DOHH2 (cell line): ENCODE measurements at regions not wholly inside any gene's neighbourhood (a gene's known extent, or its start where the extent isn't known, plus 50 kb on each side); places are given as distances from the start of the nearest gene placed in this dataset.

Experiments used
- H3F3A ChIP-seq: fragments of 200-600 bp; sonication (generic), shearing (Covaris generic); 2 replicates; pipeline ENCODE4 v1.6.0; 2016; ENCODE audit warnings: antibody characterized with exemption, mild to moderate bottlenecking; ENCODE audit not compliant: control insufficient read depth, insufficient read depth
- H3K27ac ChIP-seq: fragments of 200-600 bp; sonication (generic); 2 replicates; pipeline ENCODE4 v1.5.1; 2014; ENCODE audit warnings: low read depth, mild to moderate bottlenecking, low read length, moderate library complexity
- H3K27me3 ChIP-seq: fragments of 200-600 bp; sonication (generic); 2 replicates; pipeline ENCODE4 v1.6.1; 2014; ENCODE audit warnings: mild to moderate bottlenecking, low read length, mixed read lengths; ENCODE audit not compliant: control insufficient read depth
- H3K36me3 ChIP-seq: fragments of 200-600 bp; sonication (generic); 2 replicates; pipeline ENCODE4 v1.6.1; 2014; ENCODE audit warnings: mild to moderate bottlenecking, low read length, moderate library complexity, mixed read lengths; ENCODE audit not compliant: control insufficient read depth
- H3K4me1 ChIP-seq: fragments of 200-600 bp; sonication (generic); 2 replicates; pipeline ENCODE4 v1.6.1; 2014; ENCODE audit warnings: mild to moderate bottlenecking, low read length, mixed read lengths; ENCODE audit not compliant: control insufficient read depth
- H3K4me2 ChIP-seq: fragments of 200-600 bp; sonication (generic); 2 replicates; pipeline ENCODE4 v1.6.0; 2014; ENCODE audit warnings: mild to moderate bottlenecking, low read length, moderate library complexity
- H3K4me3 ChIP-seq: fragments of 200-600 bp; sonication (generic); 2 replicates; pipeline ENCODE4 v1.5.1; 2014; ENCODE audit warnings: mild to moderate bottlenecking, low read length, mixed read lengths
- H3K79me2 ChIP-seq: fragments of 200-600 bp; sonication (generic); 2 replicates; pipeline ENCODE4 v1.6.1; 2014; ENCODE audit warnings: mild to moderate bottlenecking, low read length, mixed read lengths; ENCODE audit not compliant: control insufficient read depth
- H3K9me2 ChIP-seq: fragments of 200-600 bp; sonication (generic); replicated peaks from 2 replicates; pipeline ENCODE4 v1.6.1; 2014; ENCODE audit warnings: mild to moderate bottlenecking, low read length, mixed read lengths; ENCODE audit not compliant: control insufficient read depth
- H3K9me3 ChIP-seq: fragments of 200-600 bp; sonication (generic); 2 replicates; pipeline ENCODE4 v1.6.1; 2014; ENCODE audit warnings: antibody characterized with exemption, low read length, mixed read lengths; ENCODE audit not compliant: control insufficient read depth, insufficient read depth
- H4K20me1 ChIP-seq: fragments of 200-600 bp; sonication (generic); 2 replicates; pipeline ENCODE4 v1.6.0; 2014; ENCODE audit warnings: low read depth, mild to moderate bottlenecking, antibody characterized with exemption, low read length, moderate library complexity; ENCODE audit not compliant: control insufficient read depth, insufficient read depth
- EZH2phosphoT487 ChIP-seq: fragments of 200-600 bp; sonication (generic); IDR thresholded peaks from 2 replicates; pipeline ENCODE4 v1.6.1; 2017; ENCODE audit warnings: borderline replicate concordance, mild to moderate bottlenecking, antibody characterized with exemption, low read length, moderate library complexity, mixed read lengths
- TF ChIP-seq, protein P1 (sequence below): fragments of 200-600 bp; sonication (generic); IDR thresholded peaks from one replicate; pipeline ENCODE4 v1.5.1; 2014; ENCODE audit warnings: antibody characterized with exemption, mild to moderate bottlenecking, low read depth, low read length; ENCODE audit not compliant: poor library complexity, severe bottlenecking

DNA sequence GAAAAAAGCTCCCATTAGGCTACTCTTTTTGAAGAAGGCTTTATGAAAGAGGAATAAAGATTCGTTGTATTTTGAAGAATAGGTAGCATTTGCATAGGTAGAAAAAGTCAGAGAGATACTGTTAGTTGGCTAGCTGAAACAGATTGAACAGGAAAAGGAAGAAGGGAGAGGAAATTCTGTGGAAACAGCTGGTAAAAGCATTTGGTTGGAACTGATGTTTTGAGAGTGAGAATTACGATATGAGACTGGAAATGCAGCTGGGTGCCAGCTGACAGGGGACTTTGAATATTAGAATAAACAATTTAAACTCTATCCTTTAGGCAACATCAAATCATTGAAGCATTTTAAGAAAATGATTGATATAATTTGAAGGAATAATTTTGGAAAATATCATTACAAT, 96.7 kb upstream of the CNTNAP5 start:
- Histone ChIP-seq H3K9me2 (no peaks in the 10 kb centered on the region), H3K27ac (no peak overlapping the region), H3K9me3 (no peaks in the 10 kb centered on the region), H3K4me1 (no peaks in the 10 kb centered on the region), H3K36me3 (no peaks in the 10 kb centered on the region), H3K4me3 (no peak overlapping the region), H3K27me3 (no peaks in the 10 kb centered on the region), H3K4me2 (no peak overlapping the region), H3K79me2 (no peaks in the 10 kb centered on the region), H4K20me1 (no peaks in the 10 kb centered on the region), H3F3A (no peaks in the 10 kb centered on the region)
- TF ChIP-seq, protein P1, sequence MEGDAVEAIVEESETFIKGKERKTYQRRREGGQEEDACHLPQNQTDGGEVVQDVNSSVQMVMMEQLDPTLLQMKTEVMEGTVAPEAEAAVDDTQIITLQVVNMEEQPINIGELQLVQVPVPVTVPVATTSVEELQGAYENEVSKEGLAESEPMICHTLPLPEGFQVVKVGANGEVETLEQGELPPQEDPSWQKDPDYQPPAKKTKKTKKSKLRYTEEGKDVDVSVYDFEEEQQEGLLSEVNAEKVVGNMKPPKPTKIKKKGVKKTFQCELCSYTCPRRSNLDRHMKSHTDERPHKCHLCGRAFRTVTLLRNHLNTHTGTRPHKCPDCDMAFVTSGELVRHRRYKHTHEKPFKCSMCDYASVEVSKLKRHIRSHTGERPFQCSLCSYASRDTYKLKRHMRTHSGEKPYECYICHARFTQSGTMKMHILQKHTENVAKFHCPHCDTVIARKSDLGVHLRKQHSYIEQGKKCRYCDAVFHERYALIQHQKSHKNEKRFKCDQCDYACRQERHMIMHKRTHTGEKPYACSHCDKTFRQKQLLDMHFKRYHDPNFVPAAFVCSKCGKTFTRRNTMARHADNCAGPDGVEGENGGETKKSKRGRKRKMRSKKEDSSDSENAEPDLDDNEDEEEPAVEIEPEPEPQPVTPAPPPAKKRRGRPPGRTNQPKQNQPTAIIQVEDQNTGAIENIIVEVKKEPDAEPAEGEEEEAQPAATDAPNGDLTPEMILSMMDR, result no peak
- TF ChIP-seq EZH2phosphoT487, result no peak

DNA sequence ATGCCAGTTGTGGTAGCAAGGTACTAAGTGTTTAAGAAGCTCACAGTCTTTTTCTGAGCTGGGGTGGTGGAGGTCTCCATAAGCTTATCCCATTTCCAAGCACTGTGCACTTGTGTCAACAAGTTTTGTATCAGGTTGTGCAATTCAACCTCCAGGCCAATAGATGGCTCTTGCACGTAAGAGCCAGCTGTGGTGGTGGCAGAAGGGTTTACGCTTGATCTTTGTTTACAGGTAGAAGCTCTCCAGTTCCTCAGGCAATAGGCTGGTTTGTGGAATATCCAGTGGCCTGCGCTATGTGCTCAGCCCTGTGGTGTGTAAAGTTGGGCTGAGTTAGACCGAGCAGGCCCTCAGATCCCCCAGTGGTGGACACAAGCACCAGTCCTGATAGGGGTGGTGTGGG, 89.7 kb upstream of the CNTNAP5 start:
- no peaks in the 10 kb centered on the region for H3K27me3 ChIP-seq
- H3K27ac ChIP-seq, result no peak overlapping the region
- H3K4me3 ChIP-seq, result no peak overlapping the region
- no peaks in the 10 kb centered on the region for H3K9me2 ChIP-seq
- H3F3A ChIP-seq, result no peaks in the 10 kb centered on the region
- no peaks in the 10 kb centered on the region for H3K36me3 ChIP-seq
- no peaks in the 10 kb centered on the region for H3K79me2 ChIP-seq
- no peak overlapping the region for H3K4me2 ChIP-seq
- H3K4me1 ChIP-seq, result no peaks in the 10 kb centered on the region
- no peaks in the 10 kb centered on the region for H4K20me1 ChIP-seq
- TF ChIP-seq, protein P1, result peak; percentile 12
- no peak for TF ChIP-seq EZH2phosphoT487
- no peaks in the 10 kb centered on the region for H3K9me3 ChIP-seq

DNA sequence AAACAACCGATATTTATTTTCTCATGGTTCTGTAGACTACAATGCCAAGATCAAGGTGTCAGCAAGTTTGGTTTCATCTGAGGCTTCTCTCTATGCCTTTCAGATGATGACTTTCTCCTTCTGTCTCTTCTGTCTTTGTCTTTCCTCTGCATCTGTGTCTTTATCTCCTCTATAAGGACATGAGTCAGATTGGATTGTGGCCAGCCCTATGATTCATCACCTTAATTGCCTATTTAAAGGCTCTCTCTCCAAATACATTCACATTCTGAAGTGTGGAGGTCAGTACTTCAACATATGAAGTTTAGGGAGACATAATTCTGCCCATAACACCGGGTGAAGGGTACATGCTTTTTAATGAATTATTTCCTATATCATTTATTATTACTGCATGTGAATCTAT, 71.2 kb upstream of the CNTNAP5 start:
- Histone ChIP-seq H3K27me3 (no peaks in the 10 kb centered on the region), H3K9me2 (no peaks in the 10 kb centered on the region), H3K36me3 (no peaks in the 10 kb centered on the region), H3K79me2 (no peaks in the 10 kb centered on the region), H3F3A (no peaks in the 10 kb centered on the region), H4K20me1 (no peaks in the 10 kb centered on the region), H3K4me2 (no peak overlapping the region), H3K4me3 (no peak overlapping the region), H3K27ac (no peak overlapping the region), H3K9me3 (peaks cover 4% of the 10 kb centered on the region; the same call in 1 of the 2 replicates), H3K4me1 (no peaks in the 10 kb centered on the region)
- no peak for TF ChIP-seq EZH2phosphoT487
- TF ChIP-seq, protein P1, result no peak

DNA sequence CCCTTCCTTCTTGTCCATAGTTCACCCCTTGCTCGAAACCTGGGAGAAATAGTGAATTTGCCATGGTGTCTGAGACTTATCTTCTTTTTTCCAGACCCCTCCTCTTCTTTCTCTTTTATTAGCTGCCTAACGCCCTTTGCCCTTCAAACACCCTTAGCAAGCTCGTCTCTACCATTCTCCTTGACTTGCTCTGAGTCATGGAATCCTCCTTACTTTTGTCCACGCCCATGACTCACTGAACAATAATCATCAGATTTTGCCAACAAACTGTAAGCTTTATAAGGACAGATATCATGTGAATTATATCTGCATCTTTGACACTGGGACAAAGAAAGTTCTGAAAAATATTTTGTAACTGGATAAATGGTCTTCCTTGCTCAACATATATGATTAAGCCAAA, 67.1 kb upstream of the CNTNAP5 start:
- no peaks in the 10 kb centered on the region for H4K20me1 ChIP-seq
- no peaks in the 10 kb centered on the region for H3K79me2 ChIP-seq
- no peak overlapping the region for H3K27ac ChIP-seq
- no peaks in the 10 kb centered on the region for H3K4me1 ChIP-seq
- no peak overlapping the region for H3K4me3 ChIP-seq
- no peaks in the 10 kb centered on the region for H3F3A ChIP-seq
- TF ChIP-seq, protein P1, result no peak
- no peak for TF ChIP-seq EZH2phosphoT487
- no peaks in the 10 kb centered on the region for H3K27me3 ChIP-seq
- no peak overlapping the region for H3K4me2 ChIP-seq
- H3K36me3 ChIP-seq, result no peaks in the 10 kb centered on the region
- H3K9me3 ChIP-seq, result peaks cover 4% of the 10 kb centered on the region; the same call in 1 of the 2 replicates
- H3K9me2 ChIP-seq, result no peaks in the 10 kb centered on the region
